ENCODE measurements at regions not wholly inside any gene's neighbourhood (a gene's known extent, or its start where the extent isn't known, plus 50 kb on each side); places are given as distances from the start of the nearest gene placed in this dataset.

DNA sequence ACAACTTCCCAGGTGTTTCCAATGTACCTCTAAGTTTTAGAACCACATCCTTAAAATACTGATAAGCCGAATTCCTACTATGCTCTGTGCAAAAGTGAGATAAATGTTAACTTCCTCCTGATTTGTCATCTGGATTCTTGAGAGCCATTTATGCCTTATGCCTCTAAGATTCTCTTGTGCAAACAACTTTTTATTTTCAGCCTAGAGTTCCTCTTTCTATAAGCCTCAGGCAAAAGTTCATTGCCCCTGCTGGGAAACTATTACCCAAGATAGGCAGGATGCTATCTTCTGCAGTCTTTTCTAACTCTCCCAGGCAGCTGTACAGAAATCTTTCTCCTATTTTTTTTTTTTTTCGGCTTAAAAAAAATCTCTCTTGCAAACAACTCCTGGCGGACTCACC is 216.1 kb downstream of the KCNJ3 start:
- TF ChIP-seq, protein P1, sequence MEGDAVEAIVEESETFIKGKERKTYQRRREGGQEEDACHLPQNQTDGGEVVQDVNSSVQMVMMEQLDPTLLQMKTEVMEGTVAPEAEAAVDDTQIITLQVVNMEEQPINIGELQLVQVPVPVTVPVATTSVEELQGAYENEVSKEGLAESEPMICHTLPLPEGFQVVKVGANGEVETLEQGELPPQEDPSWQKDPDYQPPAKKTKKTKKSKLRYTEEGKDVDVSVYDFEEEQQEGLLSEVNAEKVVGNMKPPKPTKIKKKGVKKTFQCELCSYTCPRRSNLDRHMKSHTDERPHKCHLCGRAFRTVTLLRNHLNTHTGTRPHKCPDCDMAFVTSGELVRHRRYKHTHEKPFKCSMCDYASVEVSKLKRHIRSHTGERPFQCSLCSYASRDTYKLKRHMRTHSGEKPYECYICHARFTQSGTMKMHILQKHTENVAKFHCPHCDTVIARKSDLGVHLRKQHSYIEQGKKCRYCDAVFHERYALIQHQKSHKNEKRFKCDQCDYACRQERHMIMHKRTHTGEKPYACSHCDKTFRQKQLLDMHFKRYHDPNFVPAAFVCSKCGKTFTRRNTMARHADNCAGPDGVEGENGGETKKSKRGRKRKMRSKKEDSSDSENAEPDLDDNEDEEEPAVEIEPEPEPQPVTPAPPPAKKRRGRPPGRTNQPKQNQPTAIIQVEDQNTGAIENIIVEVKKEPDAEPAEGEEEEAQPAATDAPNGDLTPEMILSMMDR (IDR thresholded peaks at IDR 0.05), result no peak
- no peak for TF ChIP-seq POLR2A (IDR thresholded peaks at IDR 0.05)

All from heart left ventricle (tissue), 13 donors.